GM18520 (cell line): ENCODE measurements at regions not wholly inside any gene's neighbourhood (a gene's known extent, or its start where the extent isn't known, plus 50 kb on each side); places are given as distances from the start of the nearest gene placed in this dataset.

Experiments used
- ATAC-seq: cut with Tn5 transposase; IDR thresholded peaks from one replicate; pipeline ENCODE4 v1.9.1; 2021; ENCODE audit not compliant: unreplicated experiment

- ATAC-seq, result no peak
Measured at GRCh38 chr5:2008851-2009629, 126.3 kb upstream of the IRX4 start.

- ATAC-seq, result no peak
Measured at GRCh38 chr5:2007878-2008501, 125.3 kb upstream of the IRX4 start.

DNA sequence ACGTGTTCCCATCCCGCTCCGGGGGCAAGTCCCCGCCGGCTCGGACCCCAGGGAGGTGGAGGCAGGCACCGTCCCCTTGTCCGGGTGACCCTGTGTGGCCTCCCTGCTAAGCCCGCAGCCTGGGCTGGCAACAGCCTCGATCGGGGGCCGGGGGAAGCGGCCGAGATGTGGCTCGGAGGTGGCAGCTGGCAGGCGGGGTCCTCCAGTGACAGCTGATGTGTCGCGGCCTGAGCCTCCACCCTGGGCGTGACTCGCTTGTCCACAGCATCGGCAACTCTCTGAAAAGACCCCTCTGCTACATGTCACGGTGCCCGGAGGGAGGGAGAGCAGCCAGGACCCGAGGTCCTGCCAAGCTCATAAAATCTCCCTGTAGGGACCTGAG, 124.8 kb upstream of the IRX4 start:
- ATAC-seq, result no peak

- no peak for ATAC-seq
Measured at GRCh38 chr5:2006971-2007291, 124.2 kb upstream of the IRX4 start.

GRCh38 chr5:2006193-2006970, 123.7 kb upstream of the IRX4 start:
- no peak for ATAC-seq

- ATAC-seq, result no peak
Measured at GRCh38 chr5:2005101-2006041, 122.6 kb upstream of the IRX4 start.

- no peak for ATAC-seq
Measured at GRCh38 chr5:2003690-2004365, 121.1 kb upstream of the IRX4 start.

GRCh38 chr5:2003206-2003605, 120.5 kb upstream of the IRX4 start:
- ATAC-seq, result no peak

DNA sequence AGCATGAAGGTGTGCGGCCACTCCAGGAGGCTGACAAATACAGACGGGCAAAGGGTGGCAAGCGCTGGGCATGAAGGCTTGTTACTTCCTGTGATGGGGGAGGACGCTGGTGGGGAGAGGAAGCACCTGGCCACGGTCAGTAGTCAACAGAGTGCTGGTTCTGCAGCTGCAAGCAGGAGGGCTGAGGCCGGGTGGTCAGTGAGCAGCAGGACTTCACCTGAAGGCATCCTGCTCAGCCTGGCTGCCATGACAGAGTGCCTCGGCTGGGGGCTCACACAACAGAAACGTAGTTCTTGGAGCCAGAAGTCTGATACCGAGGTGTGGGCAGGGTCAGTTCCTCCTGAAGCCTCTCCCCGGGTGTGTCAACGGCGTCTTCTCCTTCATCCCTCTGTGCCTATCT, 118.6 kb upstream of the IRX4 start:
- no peak for ATAC-seq

DNA sequence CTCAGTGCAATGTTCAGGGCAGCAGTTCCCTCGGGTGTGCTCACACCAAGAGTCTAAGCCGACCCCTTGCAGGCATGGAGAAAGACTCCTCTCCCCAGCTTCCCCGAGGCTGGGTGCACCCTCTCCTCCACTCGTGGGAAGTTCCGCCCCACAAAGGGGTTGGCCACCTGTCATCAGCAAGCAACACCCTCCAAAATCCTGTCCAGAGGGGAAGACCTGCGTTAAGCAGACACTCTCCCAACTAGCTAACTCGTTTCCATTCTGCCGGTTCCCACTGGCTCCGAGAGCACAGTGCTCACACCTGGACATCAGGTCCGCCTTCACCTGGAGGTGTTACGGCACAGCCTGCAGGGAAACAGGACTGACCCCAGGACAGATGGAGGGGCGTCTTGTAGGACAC, 117.9 kb upstream of the IRX4 start:
- no peak for ATAC-seq

DNA sequence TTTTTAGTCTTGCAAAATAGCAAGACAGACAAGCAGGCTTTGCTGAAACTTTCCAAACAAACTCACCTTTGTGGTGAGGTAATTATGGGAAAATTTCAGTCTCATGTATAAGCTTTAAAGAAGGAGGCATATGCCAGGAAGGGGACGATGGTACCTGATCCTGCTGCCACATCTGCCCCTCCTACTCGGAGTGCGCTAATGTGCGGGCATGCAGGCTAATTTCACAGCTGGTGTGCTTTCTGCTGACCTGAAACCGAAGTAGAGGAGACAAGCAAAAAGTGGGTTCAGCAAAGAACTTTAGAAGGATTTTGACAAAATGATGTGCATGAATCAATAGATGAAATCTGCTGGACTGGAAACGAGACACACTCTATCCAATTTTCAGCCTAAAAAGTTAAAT, 117.1 kb upstream of the IRX4 start:
- ATAC-seq, result no peak

DNA sequence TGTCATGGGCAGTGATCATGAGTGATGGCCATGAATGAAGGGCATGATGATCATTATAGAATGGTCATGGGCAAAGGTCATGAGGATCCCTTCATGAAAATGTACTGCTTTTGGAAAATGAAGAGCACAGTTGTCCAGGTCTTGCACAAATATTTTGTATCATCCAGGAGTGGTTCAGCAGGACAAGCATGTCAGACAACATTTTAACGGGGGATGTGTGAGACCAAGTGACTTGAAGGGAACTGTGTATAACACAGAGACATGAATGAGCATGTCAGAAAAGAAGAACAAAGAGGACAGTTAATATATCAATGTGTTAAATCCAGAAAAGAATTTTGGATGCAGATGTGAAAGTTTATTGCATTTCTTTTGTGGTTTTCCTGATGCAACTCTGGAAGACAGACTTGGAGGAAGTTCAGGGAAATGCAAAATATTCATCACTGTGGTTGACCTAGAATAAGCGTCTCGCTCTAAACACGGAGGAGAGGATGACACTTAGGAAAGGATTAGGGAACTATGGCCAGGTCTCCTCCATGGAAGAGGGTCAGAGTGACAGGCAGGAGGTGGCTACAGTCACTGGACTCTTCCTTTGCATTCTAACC, 116.1 kb upstream of the IRX4 start:
- ATAC-seq, result no peak

DNA sequence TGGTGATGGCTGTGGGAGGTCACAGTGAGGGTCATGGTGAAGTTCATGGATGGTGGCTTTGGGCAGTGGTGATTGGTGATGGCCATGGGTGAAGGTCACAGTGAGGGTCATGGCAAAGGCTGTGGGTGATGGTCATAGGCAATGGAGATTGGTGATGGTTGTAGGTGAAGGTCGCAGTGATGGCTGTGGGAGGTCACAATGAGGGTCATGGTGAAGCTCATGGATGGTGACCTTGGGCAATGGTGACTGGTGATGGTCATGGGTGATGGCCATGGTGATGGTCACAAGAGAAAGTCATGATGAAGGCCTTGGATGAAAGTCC, 115.6 kb upstream of the IRX4 start:
- no peak for ATAC-seq

- no peak for ATAC-seq
Measured at GRCh38 chr5:1997640-1998347, 115.1 kb upstream of the IRX4 start.

- ATAC-seq, result no peak
Measured at GRCh38 chr5:1995491-1995890, 112.8 kb upstream of the IRX4 start.

DNA sequence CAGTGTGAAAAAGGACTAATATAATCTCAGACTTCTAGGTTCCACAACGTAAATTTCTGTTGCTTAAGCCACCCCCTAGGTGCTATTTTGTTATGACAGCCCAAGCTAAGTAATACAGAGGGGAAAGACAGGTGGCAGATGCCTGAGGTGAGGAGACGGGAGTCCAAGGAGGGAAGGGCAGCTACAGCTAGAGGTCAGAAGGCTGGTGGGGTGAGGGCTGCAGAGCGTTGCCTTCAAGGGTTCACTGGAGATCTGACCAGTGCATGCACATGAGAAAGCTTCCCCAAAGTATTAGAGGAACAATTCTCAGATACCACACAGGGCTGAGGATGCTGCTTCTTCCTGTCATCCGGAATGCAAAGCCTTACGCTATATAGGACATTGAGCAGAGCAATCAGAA, 104.7 kb upstream of the IRX4 start:
- no peak for ATAC-seq

- no peak for ATAC-seq
Measured at GRCh38 chr5:1985781-1986180, 103.1 kb upstream of the IRX4 start.

DNA sequence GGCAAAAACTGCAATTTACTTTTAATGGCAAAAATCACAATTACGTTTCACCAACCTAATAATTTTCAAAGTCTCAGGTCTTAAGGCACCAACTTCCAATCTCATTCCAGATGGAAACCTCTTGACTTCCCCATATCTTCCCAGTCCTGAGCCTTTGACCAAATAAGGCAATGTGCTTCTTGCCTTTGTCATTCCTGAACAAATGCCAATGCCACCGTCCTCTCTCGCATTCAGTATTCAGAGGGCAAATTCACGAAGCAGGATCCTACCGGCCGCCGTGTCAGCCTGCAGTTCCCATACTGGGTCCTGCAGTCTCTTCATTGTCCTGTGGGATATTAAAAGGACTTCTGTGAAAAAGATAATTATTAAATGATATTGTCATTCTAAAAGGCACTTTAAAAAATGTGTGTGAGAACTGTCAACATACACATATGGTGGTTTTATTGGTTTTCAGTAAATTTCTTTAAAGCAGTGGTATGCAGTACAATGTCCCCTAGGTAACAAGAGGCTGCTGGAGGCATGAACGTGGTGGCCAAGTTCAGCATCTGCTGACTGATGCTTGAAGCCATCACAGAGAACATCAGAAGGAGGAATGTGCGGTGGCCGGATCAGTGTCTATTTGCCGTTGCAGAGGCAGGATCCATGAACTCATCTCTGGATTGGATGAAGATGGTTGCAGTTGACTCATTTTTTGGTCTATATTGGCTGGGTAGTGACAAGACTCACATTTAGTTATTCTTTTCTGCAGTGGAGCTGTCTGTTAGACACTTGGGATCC, 101.4 kb upstream of the IRX4 start:
- ATAC-seq, result no peak

- no peak for ATAC-seq
Measured at GRCh38 chr5:1983401-1983800, 100.7 kb upstream of the IRX4 start.
